GM12875 (cell line): ENCODE measurements at regions not wholly inside any gene's neighbourhood (a gene's known extent, or its start where the extent isn't known, plus 50 kb on each side); places are given as distances from the start of the nearest gene placed in this dataset.

Source experiments
- H3K4me3 ChIP-seq: one replicate; pipeline ENCODE4 v1.5.1; 2011; ENCODE audit warnings: low read depth, low read length, control low read depth
- CTCF ChIP-seq: IDR thresholded peaks from 2 replicates; pipeline ENCODE4 v1.5.1; 2011; ENCODE audit warnings: low read depth, mild to moderate bottlenecking, control low read depth, inconsistent platforms, low read length, moderate library complexity, borderline replicate concordance; ENCODE audit not compliant: insufficient read depth

- TF ChIP-seq CTCF = no peak
- no peak overlapping the region for H3K4me3 ChIP-seq
These were observed 174.9 kb upstream of the CTSO start for GRCh38 chr4:156128616-156129015.

DNA sequence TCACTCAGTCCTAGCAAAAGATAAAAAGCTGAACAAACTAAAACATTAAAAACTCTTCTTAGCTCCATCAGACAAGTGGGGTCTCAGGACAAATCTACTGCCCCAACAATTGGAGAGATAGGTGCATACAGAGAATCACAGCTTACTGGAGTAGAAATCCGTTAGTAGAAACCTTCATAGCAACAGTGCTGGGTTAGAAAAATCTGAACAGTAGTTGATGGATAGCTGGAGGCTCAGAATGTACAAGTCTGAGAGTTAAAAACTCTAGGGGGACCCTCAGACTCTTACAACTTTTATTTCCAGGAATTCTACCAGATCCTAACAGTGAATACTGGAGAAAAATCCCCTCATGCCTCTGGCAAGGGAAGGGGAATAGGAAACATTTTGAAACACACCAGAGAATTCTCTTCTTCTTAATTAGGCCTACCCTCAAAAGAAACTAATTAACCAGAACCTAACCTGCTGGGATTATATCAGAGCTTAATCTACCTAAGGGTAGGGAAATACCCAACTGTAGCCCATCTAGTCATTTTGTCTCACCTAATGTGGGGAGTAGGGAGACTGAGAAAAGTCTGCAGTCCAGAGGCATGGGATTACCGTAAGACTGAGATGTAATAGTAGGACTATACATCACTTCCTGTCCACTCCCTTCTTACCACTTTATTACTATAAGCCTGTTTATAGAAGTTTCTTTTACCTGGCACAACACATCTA lies 165.0 kb upstream of the CTSO start:
- H3K4me3 ChIP-seq = no peak overlapping the region
- no peak for TF ChIP-seq CTCF

GRCh38 chr4:156117743-156118142 lies 164.1 kb upstream of the CTSO start:
- no peak for TF ChIP-seq CTCF
- no peak overlapping the region for H3K4me3 ChIP-seq

DNA sequence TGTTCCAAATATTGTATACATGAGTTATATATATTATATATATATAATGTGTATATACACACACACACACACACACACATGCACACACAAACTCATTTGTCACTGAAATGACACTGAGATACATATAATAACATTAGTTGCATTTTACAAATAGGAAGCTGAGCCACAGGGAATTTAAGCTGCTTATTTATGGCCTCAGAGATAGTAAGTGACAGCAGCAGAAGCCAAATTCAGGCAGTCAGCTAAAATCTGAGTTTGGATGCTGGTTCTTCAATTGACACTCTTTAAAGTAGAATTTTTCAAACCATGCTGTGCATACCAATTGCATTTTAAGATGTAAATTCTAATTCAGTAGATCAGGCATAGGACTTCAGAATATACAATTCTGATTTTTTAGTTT lies 163.3 kb upstream of the CTSO start:
- H3K4me3 ChIP-seq = no peak overlapping the region
- TF ChIP-seq CTCF = no peak

- no peak for TF ChIP-seq CTCF
These were observed 159.6 kb upstream of the CTSO start for GRCh38 chr4:156113138-156113765.

DNA sequence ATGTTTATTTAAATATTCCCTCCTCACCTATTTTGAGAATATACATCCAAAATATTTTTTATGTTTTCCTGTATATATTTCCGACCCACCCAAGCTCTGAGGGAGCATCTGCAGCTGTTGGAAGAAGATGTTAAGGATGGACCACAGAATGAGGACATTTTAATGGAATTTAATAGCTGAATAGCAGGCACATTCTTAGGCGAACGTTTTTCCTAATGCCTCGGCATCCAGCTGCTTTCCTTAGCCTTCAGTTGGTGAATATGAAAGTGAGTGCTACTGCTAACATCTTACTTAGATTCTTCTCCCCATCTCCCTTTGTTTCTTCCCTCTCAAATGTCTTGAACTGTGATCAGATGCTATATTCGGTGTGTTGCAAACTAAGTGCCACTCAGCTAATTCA lies 158.0 kb upstream of the CTSO start:
- no peak overlapping the region for H3K4me3 ChIP-seq
- no peak for TF ChIP-seq CTCF

More at GRCh38 chr4:156113138-156113765, 159.6 kb upstream of the CTSO start:
- no peak overlapping the region for H3K4me3 ChIP-seq
